Cardiac muscle cell (in vitro differentiated cells and primary cell): ENCODE measurements at regions not wholly inside any gene's neighbourhood (a gene's known extent, or its start where the extent isn't known, plus 50 kb on each side); places are given as distances from the start of the nearest gene placed in this dataset.
A peak's percentile ranks its signal among the peaks of the same experiment; 100 is the strongest.

Experiments
- DNase-seq, 2 donors: peaks; one replicate each; pipeline versions ENCODE4 v3.0.0 to v3.0.0-alpha.2; 2010 to 2017; ENCODE audit warnings: low read depth in 1 of 2, low spot score in 1 of 2
- H3K27ac ChIP-seq: fragments of 200-600 bp; sonication (generic); 2 replicates; pipeline ENCODE4 v1.5.1; 2016
- H3K27me3 ChIP-seq: fragments of 200-600 bp; sonication (generic); 2 replicates; pipeline ENCODE4 v1.6.0; 2016; ENCODE audit warnings: control low read depth
- H3K36me3 ChIP-seq: fragments of 200-600 bp; sonication (generic); 2 replicates; pipeline ENCODE4 v1.5.1; 2016; ENCODE audit warnings: control low read depth
- H3K4me1 ChIP-seq: fragments of 200-600 bp; sonication (generic); 2 replicates; pipeline ENCODE4 v1.8.1; 2017; ENCODE audit warnings: low read depth, mild to moderate bottlenecking, mixed run types
- H3K4me3 ChIP-seq: fragments of 200-600 bp; sonication (generic); 2 replicates; pipeline ENCODE4 v1.5.1; 2016; ENCODE audit warnings: mild to moderate bottlenecking
- H3K9me3 ChIP-seq: fragments of 200-600 bp; sonication (generic); 2 replicates; pipeline ENCODE4 v1.5.1; 2017; ENCODE audit warnings: low read depth, mild to moderate bottlenecking, control low read depth
- TF ChIP-seq, protein P1 (sequence below): IDR thresholded peaks from 2 replicates; pipeline ENCODE4 v1.5.1; 2012; ENCODE audit warnings: low read depth, mild to moderate bottlenecking, low read length

GRCh38 chr10:29157321-29157720 lies 131.5 kb upstream of the LYZL1 start:
- TF ChIP-seq, protein P1, sequence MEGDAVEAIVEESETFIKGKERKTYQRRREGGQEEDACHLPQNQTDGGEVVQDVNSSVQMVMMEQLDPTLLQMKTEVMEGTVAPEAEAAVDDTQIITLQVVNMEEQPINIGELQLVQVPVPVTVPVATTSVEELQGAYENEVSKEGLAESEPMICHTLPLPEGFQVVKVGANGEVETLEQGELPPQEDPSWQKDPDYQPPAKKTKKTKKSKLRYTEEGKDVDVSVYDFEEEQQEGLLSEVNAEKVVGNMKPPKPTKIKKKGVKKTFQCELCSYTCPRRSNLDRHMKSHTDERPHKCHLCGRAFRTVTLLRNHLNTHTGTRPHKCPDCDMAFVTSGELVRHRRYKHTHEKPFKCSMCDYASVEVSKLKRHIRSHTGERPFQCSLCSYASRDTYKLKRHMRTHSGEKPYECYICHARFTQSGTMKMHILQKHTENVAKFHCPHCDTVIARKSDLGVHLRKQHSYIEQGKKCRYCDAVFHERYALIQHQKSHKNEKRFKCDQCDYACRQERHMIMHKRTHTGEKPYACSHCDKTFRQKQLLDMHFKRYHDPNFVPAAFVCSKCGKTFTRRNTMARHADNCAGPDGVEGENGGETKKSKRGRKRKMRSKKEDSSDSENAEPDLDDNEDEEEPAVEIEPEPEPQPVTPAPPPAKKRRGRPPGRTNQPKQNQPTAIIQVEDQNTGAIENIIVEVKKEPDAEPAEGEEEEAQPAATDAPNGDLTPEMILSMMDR: no peak
- DNase-seq: no peak
- H3K9me3 ChIP-seq: no peaks in the 10 kb centered on the region
- no peaks in the 10 kb centered on the region for H3K36me3 ChIP-seq
- no peak overlapping the region for H3K4me3 ChIP-seq
- no peak overlapping the region for H3K27ac ChIP-seq
- H3K4me1 ChIP-seq: peaks cover 15% of the 10 kb centered on the region
- H3K27me3 ChIP-seq: no peaks in the 10 kb centered on the region

- no peaks in the 10 kb centered on the region for H3K36me3 ChIP-seq
- TF ChIP-seq, protein P1: no peak
- no peak overlapping the region for H3K27ac ChIP-seq
- H3K4me1 ChIP-seq: peaks cover 15% of the 10 kb centered on the region
- no peak for DNase-seq
- H3K27me3 ChIP-seq: no peaks in the 10 kb centered on the region
- no peak overlapping the region for H3K4me3 ChIP-seq
- H3K9me3 ChIP-seq: no peaks in the 10 kb centered on the region
These were observed 130.8 kb upstream of the LYZL1 start for GRCh38 chr10:29158066-29158465.

DNA sequence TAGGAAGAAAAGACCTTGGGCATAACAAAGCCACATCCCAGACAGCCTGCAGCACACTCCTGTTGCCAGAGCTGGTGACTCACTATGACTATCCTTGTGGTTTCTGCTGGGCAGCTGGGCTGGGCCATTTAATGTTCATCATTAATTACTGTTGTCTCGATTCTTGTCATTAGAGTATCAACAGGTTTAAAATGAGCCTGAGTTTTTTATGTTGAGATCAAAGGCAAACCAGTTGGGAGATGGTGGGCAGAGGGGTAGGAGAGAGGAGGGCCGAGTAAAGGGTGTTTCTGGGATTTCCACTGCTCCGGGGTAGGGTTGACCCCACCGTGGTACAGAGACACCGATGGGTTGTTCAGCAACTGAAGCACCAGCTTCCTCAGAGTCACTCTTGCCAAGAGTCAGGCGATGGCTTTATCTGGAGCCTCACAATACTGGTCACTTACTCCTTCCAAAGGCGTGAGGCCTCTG lies 128.7 kb upstream of the LYZL1 start:
- H3K4me3 ChIP-seq: no peak overlapping the region
- TF ChIP-seq, protein P1: no peak
- no peaks in the 10 kb centered on the region for H3K36me3 ChIP-seq
- H3K4me1 ChIP-seq: peaks cover 15% of the 10 kb centered on the region
- no peaks in the 10 kb centered on the region for H3K9me3 ChIP-seq
- DNase-seq: peak in 1 of 2 donors; percentile 67
- no peaks in the 10 kb centered on the region for H3K27me3 ChIP-seq
- H3K27ac ChIP-seq: no peak overlapping the region

GRCh38 chr10:29163746-29164145 lies 125.1 kb upstream of the LYZL1 start:
- Histone ChIP-seq H3K4me1 (peaks cover 5% of the 10 kb centered on the region), H3K27me3 (no peaks in the 10 kb centered on the region), H3K27ac (no peak overlapping the region), H3K4me3 (no peak overlapping the region), H3K9me3 (no peaks in the 10 kb centered on the region), H3K36me3 (no peaks in the 10 kb centered on the region)
- DNase-seq: peak in 1 of 2 donors; percentile 46
- TF ChIP-seq, protein P1: no peak

GRCh38 chr10:29166713-29167112 lies 122.2 kb upstream of the LYZL1 start:
- TF ChIP-seq, protein P1: no peak
- Histone ChIP-seq H3K27ac (no peak overlapping the region), H3K9me3 (no peaks in the 10 kb centered on the region), H3K4me3 (no peak overlapping the region), H3K27me3 (no peaks in the 10 kb centered on the region), H3K36me3 (no peaks in the 10 kb centered on the region), H3K4me1 (no peaks in the 10 kb centered on the region)
- DNase-seq: no peak

DNA sequence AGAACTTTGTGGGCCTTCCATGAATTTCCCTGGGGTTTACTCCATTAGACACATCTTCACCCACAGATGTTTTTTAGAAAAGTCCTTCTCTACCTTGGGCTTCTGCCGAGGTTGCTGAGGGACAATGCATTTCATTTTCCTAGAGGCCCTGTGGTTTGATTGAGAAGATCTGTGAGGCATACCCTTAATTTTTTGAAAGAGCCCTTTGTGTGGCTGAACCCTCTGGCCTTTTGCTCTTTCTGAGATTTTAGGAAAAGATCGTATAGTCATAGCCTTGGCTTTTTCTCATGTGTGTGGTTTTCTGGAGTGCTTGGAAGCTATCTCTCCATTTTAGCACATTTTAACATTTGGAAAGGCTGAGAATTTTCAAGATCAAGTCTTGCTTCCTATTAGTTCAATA lies 119.8 kb upstream of the LYZL1 start:
- TF ChIP-seq, protein P1: no peak
- no peaks in the 10 kb centered on the region for H3K36me3 ChIP-seq
- H3K27me3 ChIP-seq: no peaks in the 10 kb centered on the region

More for the DNA sequence above, 119.8 kb upstream of the LYZL1 start:
- H3K4me1 ChIP-seq: no peaks in the 10 kb centered on the region
- H3K9me3 ChIP-seq: no peaks in the 10 kb centered on the region
- H3K27ac ChIP-seq: no peak overlapping the region
- H3K4me3 ChIP-seq: no peak overlapping the region
- DNase-seq: no peak
